GM23338 (cell line): ENCODE measurements at regions not wholly inside any gene's neighbourhood (a gene's known extent, or its start where the extent isn't known, plus 50 kb on each side); places are given as distances from the start of the nearest gene placed in this dataset.
"Not testable (repeated sequence)": the region's sequence is repeated elsewhere in the genome, so short reads cannot be mapped to it uniquely, and the experiment has no call there.

Experiments
- CREB1 ChIP-seq: fragments of 250-450 bp; sonication (Bioruptor Pico); IDR thresholded peaks from 2 replicates; pipeline ENCODE4 v1.5.0; 2020; ENCODE audit warnings: low read depth, mild to moderate bottlenecking, moderate library complexity
- CTCF ChIP-seq, 2 experiments: fragments of 200-600 bp in 1 of 2; sonication (generic) in 1 of 2; conservative IDR thresholded peaks; 2 replicates each; pipeline versions ENCODE4 v1.5.1 to v1.6.1; 2016 to 2017; ENCODE audit warnings: antibody characterized with exemption in 2 of 2, low read depth in 2 of 2, mild to moderate bottlenecking in 2 of 2, moderate library complexity in 1 of 2
- EZH2 ChIP-seq: fragments of 200-600 bp; sonication (generic); IDR thresholded peaks from one replicate; pipeline ENCODE4 v1.8.0; 2017; ENCODE audit warnings: antibody characterized with exemption, mild to moderate bottlenecking, low read depth; ENCODE audit not compliant: unreplicated experiment
- EZH2phosphoT487 ChIP-seq: fragments of 200-600 bp; sonication (generic); IDR thresholded peaks from one replicate; pipeline ENCODE4 v1.8.1; 2018; ENCODE audit warnings: antibody characterized with exemption; ENCODE audit not compliant: unreplicated experiment
- JUNB ChIP-seq: IDR thresholded peaks from one replicate; pipeline ENCODE4 v1.6.1; 2016; ENCODE audit warnings: antibody characterized with exemption; ENCODE audit not compliant: unreplicated experiment
- POLR2AphosphoS5 ChIP-seq: IDR thresholded peaks from 2 replicates; pipeline ENCODE4 v1.6.1; 2016; ENCODE audit warnings: antibody characterized with exemption, low read depth
- TF ChIP-seq, protein P1 (sequence below): IDR thresholded peaks from 2 replicates; pipeline ENCODE4 v1.6.1; 2016; ENCODE audit warnings: antibody characterized with exemption
- TF ChIP-seq, protein P2 (sequence below): IDR thresholded peaks from one replicate; pipeline ENCODE4 v1.6.1; 2018; ENCODE audit warnings: antibody characterized with exemption; ENCODE audit not compliant: unreplicated experiment

DNA sequence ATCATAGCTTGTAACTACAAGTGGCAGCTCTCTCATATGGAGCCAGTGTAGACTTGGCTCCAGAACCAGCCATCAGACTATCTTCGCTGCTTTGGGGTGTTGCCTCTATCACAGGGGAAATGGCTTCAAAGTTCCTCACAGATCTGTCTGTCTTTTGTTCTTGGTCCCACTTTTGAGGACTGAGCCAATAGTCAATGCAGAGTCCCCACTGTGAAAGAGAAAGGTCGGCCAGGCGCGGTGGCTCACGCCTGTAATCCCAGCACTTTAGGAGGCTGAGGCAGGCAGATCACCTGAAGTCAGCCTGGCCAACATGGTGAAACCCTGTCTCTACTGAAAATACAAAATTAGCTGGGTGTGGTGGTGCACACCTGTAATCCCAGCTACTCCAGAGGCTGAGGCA lies 86.9 kb upstream of the FZD7 start:
- not testable (repeated sequence) for TF ChIP-seq CTCF (conservative IDR thresholded peaks at IDR 0.05; ENCODE audit: low read depth in 2 of 2); EZH2; EZH2phosphoT487; CREB1 (CRISPR knock-in tag); POLR2AphosphoS5; JUNB
- TF ChIP-seq, protein P1, sequence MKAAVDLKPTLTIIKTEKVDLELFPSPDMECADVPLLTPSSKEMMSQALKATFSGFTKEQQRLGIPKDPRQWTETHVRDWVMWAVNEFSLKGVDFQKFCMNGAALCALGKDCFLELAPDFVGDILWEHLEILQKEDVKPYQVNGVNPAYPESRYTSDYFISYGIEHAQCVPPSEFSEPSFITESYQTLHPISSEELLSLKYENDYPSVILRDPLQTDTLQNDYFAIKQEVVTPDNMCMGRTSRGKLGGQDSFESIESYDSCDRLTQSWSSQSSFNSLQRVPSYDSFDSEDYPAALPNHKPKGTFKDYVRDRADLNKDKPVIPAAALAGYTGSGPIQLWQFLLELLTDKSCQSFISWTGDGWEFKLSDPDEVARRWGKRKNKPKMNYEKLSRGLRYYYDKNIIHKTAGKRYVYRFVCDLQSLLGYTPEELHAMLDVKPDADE: not testable (repeated sequence)
- TF ChIP-seq, protein P2, sequence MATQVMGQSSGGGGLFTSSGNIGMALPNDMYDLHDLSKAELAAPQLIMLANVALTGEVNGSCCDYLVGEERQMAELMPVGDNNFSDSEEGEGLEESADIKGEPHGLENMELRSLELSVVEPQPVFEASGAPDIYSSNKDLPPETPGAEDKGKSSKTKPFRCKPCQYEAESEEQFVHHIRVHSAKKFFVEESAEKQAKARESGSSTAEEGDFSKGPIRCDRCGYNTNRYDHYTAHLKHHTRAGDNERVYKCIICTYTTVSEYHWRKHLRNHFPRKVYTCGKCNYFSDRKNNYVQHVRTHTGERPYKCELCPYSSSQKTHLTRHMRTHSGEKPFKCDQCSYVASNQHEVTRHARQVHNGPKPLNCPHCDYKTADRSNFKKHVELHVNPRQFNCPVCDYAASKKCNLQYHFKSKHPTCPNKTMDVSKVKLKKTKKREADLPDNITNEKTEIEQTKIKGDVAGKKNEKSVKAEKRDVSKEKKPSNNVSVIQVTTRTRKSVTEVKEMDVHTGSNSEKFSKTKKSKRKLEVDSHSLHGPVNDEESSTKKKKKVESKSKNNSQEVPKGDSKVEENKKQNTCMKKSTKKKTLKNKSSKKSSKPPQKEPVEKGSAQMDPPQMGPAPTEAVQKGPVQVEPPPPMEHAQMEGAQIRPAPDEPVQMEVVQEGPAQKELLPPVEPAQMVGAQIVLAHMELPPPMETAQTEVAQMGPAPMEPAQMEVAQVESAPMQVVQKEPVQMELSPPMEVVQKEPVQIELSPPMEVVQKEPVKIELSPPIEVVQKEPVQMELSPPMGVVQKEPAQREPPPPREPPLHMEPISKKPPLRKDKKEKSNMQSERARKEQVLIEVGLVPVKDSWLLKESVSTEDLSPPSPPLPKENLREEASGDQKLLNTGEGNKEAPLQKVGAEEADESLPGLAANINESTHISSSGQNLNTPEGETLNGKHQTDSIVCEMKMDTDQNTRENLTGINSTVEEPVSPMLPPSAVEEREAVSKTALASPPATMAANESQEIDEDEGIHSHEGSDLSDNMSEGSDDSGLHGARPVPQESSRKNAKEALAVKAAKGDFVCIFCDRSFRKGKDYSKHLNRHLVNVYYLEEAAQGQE: not testable (repeated sequence)
